Stomach (tissue), 8 donors: ENCODE measurements at regions not wholly inside any gene's neighbourhood (a gene's known extent, or its start where the extent isn't known, plus 50 kb on each side); places are given as distances from the start of the nearest gene placed in this dataset.
A peak's percentile ranks its signal among the peaks of the same experiment; 100 is the strongest.

Experiments used
- DNase-seq, 2 donors: peaks; one replicate each; pipeline versions ENCODE4 v3.0.0 to v3.0.0-alpha.2; 2013 to 2019
- H3K27ac ChIP-seq, 5 donors: fragments of 200-600 bp in 4 of 5; sonication (generic) in 4 of 5; one replicate each; pipeline ENCODE4 v1.5.1; 2013 to 2019; ENCODE audit warnings: mild to moderate bottlenecking in 1 of 5, moderate library complexity in 1 of 5
- H3K27me3 ChIP-seq, 3 donors: fragments of 200-600 bp; sonication (generic); one replicate each; pipeline ENCODE4 v1.5.1; 2017 to 2019; ENCODE audit warnings: mixed run types in 1 of 3
- H3K36me3 ChIP-seq, 4 donors: fragments of 200-600 bp; sonication (generic); 1 replicate in 3 of 4; 2 replicates in 1 of 4; pipeline ENCODE4 v1.5.1; 2016 to 2019
- H3K4me1 ChIP-seq, 4 donors: fragments of 200-600 bp; sonication (generic); one replicate each; pipeline ENCODE4 v1.5.1; 2016 to 2019
- H3K4me3 ChIP-seq, 4 donors: fragments of 200-600 bp; sonication (generic) in 3 of 4; one replicate each; pipeline ENCODE4 v1.5.1; 2016 to 2019; ENCODE audit warnings: mild to moderate bottlenecking in 1 of 4
- H3K9me3 ChIP-seq, 4 donors: fragments of 200-600 bp; sonication (generic); one replicate each; pipeline ENCODE4 v1.5.1; 2016 to 2019
- EP300 ChIP-seq: sonication (generic); formaldehyde crosslinking; IDR thresholded peaks from one replicate; pipeline ENCODE4 v1.6.1; 2017; ENCODE audit warnings: antibody characterized with exemption
- POLR2A ChIP-seq, 4 donors: fragments of 450-650 bp; IDR thresholded peaks; one replicate each; pipeline ENCODE4 v1.6.1; 2016; ENCODE audit warnings: antibody characterized with exemption in 4 of 4, control low read depth in 2 of 4, mild to moderate bottlenecking in 1 of 4, moderate library complexity in 1 of 4
- POLR2AphosphoS5 ChIP-seq, 3 donors: sonication (generic); formaldehyde crosslinking; IDR thresholded peaks; one replicate each; pipeline ENCODE4 v1.6.1; 2016; ENCODE audit warnings: antibody characterized with exemption in 3 of 3
- WGBS, 5 donors: extraction: QIAGEN DNeasy Blood & Tissue Kit in 3 of 5; methylation state at CpG; one replicate each; pipeline versions ENCODE4 v1.1.5 to v1.1.7; 2013 to 2018; 5-methylcytosine and 5-hydroxymethylcytosine counted together
- intact Hi-C: fragments of 100-400 bp; cut with DNase I; formaldehyde crosslinking; loops from one replicate; pipeline ENCODE4 v1.15.1; 2023; ENCODE audit warnings: low total_unique reads
- TF ChIP-seq, protein P1 (sequence below), 7 experiments: fragments of 450-650 bp in 4 of 7; fragments of 200-600 bp in 3 of 7; sonication (generic) in 3 of 7; IDR thresholded peaks; one replicate each; pipeline ENCODE4 v1.5.1; 2016 to 2019; ENCODE audit warnings: antibody characterized with exemption in 7 of 7, control low read depth in 2 of 7, mild to moderate bottlenecking in 1 of 7
- donor health status: healthy with polysubstance abuse.
- donor health status: Bipolar disorder and iron deficiency.
- donor health status: healthy.

DNA sequence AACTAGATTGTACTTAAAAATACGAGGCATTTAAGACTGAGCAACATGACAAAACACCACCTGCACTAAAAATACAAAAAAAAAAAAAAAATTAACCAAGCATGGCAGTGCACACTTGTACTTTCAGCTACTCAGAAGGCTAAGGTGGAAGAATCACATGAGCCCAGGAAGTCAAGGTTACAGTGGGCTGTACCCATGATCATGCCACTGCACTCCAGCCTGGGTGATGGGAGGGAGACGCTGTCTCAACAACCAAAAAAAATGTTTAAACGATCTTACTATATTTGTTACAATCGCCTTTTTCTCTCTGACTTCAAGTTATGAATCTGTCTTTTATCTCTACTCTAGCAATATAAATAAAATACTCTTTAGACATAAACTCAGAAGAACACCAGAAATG lies 1454.3 kb downstream of the MAT2B start:
- no peak for DNase-seq
- no peaks in the 10 kb centered on the region for H3K27me3 ChIP-seq
- TF ChIP-seq POLR2A (IDR thresholded peaks at IDR 0.05) (no peak), EP300 (no peak)
- TF ChIP-seq, protein P1, sequence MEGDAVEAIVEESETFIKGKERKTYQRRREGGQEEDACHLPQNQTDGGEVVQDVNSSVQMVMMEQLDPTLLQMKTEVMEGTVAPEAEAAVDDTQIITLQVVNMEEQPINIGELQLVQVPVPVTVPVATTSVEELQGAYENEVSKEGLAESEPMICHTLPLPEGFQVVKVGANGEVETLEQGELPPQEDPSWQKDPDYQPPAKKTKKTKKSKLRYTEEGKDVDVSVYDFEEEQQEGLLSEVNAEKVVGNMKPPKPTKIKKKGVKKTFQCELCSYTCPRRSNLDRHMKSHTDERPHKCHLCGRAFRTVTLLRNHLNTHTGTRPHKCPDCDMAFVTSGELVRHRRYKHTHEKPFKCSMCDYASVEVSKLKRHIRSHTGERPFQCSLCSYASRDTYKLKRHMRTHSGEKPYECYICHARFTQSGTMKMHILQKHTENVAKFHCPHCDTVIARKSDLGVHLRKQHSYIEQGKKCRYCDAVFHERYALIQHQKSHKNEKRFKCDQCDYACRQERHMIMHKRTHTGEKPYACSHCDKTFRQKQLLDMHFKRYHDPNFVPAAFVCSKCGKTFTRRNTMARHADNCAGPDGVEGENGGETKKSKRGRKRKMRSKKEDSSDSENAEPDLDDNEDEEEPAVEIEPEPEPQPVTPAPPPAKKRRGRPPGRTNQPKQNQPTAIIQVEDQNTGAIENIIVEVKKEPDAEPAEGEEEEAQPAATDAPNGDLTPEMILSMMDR (IDR thresholded peaks at IDR 0.05), result no peak
- H3K4me3 ChIP-seq, result no peak overlapping the region
- no peaks in the 10 kb centered on the region for H3K9me3 ChIP-seq
- no peak overlapping the region for H3K27ac ChIP-seq
- H3K36me3 ChIP-seq, result no peaks in the 10 kb centered on the region
- no peaks in the 10 kb centered on the region for H3K4me1 ChIP-seq
- intact Hi-C loops, result no loop called here
- WGBS, 5 donors, result 64 to 74% (median 71%) methylated on average over 4 of the region's 4 CpGs

DNA sequence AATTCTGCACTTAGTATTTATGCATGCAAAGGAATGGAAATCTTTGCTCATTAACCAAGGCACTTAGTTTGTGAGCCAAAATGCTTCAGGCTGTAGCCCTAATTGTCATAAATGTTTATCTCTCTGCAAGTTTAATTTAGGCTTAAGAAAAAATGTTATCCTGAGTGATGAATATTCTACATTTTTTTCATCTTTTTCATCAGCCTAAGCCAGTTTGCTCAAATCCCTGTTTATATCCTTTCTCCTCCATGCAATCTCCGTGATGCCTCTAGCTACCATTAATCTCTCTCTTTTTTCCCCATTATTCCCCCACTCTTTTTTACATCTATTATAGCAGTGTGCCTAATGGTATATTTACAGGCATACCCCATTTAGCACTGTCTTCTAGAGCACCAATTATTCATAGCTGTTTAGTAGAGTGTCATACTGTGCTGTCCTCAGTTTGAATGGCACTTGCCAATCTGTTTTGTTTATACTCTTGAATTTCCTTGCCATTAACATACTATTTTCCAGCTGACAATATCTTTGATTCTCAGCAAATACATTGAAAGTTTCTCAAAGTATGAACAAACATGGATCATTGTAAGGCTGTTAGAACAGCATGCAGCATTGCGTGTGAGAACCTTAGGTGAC lies 1457.0 kb downstream of the MAT2B start:
- no peak overlapping the region for H3K27ac ChIP-seq
- H3K36me3 ChIP-seq, result no peaks in the 10 kb centered on the region
- H3K4me1 ChIP-seq, result no peaks in the 10 kb centered on the region
- no peak for TF ChIP-seq POLR2AphosphoS5 (IDR thresholded peaks at IDR 0.05)
- no peak for TF ChIP-seq POLR2A (IDR thresholded peaks at IDR 0.05)
- TF ChIP-seq, protein P1 (IDR thresholded peaks at IDR 0.05), result no peak
- no peak for TF ChIP-seq EP300
- no peaks in the 10 kb centered on the region for H3K9me3 ChIP-seq
- H3K4me3 ChIP-seq, result no peak overlapping the region
- H3K27me3 ChIP-seq, result no peaks in the 10 kb centered on the region
- WGBS, 5 donors, result 63 to 86% (median 84%) methylated on average over 2 of the region's 2 CpGs
- peak in 1 of 2 donors; percentile 7 for DNase-seq
- intact Hi-C loops, result no loop called here

DNA sequence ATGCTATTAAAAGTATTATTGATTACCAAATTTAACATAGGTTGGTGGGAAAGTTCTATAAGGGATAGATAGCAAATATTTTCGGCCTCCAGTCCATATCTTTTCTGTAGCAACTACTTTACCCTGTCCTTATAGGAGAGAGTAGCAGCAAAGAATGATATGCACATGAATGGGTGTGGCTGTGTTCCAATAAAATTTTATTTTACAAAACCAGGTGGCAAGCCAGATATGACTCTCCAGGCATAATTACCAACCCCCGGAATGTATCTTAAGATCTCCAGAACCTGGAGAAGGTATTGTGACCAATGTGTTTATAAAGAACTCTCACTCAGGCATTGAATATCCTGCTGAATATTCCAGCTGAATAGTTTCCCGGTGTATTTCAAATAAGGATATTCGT lies 1461.2 kb downstream of the MAT2B start:
- WGBS, 5 donors, result 76 to 86% (median 79%) methylated on average over 4 of the region's 4 CpGs
- H3K36me3 ChIP-seq, result no peaks in the 10 kb centered on the region
- TF ChIP-seq EP300 (no peak), POLR2A (IDR thresholded peaks at IDR 0.05) (no peak), POLR2AphosphoS5 (IDR thresholded peaks at IDR 0.05) (no peak)
- TF ChIP-seq, protein P1 (IDR thresholded peaks at IDR 0.05), result no peak

DNA sequence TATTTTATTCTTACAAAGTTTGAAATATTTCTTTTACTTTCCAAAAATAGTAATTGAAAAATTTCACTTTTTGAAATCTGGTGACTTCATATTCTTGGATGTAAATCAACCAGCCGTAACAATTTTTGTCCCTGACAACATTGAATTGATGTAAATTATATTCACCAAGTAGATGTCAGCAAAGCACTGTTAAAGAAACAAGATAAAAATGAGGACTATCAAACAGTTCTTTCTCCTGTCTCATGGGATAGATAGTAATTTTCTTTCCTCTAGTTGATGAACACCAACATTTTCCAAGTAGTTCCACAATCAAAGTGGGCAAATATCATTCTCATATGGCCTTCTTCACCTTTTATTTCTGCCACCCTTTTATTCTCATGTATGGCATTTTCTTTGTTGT lies 1461.9 kb downstream of the MAT2B start:
- TF ChIP-seq, protein P1 (IDR thresholded peaks at IDR 0.05), result no peak
- TF ChIP-seq POLR2A (IDR thresholded peaks at IDR 0.05) (no peak), POLR2AphosphoS5 (IDR thresholded peaks at IDR 0.05) (no peak), EP300 (no peak)
- 67 to 90% (median 78%) methylated on average over 1 of the region's 1 CpG for WGBS, 5 donors
- no peaks in the 10 kb centered on the region for H3K36me3 ChIP-seq
- no peak overlapping the region for H3K4me3 ChIP-seq
- intact Hi-C loops, result no loop called here
- H3K9me3 ChIP-seq, result peaks cover 0 to 4% (median 0%) of the 10 kb centered on the region in 4 donors
- H3K4me1 ChIP-seq, result no peaks in the 10 kb centered on the region
- no peaks in the 10 kb centered on the region for H3K27me3 ChIP-seq
- DNase-seq, result no peak
- no peak overlapping the region for H3K27ac ChIP-seq

More for the DNA sequence above, 1461.2 kb downstream of the MAT2B start:
- H3K27ac ChIP-seq, result no peak overlapping the region
- intact Hi-C loops, result no loop called here
- H3K27me3 ChIP-seq, result no peaks in the 10 kb centered on the region
- H3K4me3 ChIP-seq, result no peak overlapping the region
- no peaks in the 10 kb centered on the region for H3K4me1 ChIP-seq
- peaks cover 0 to 4% (median 0%) of the 10 kb centered on the region in 4 donors for H3K9me3 ChIP-seq
- DNase-seq, result no peak
